ENCODE measurements at regions not wholly inside any gene's neighbourhood (a gene's known extent, or its start where the extent isn't known, plus 50 kb on each side); places are given as distances from the start of the nearest gene placed in this dataset.

DNA sequence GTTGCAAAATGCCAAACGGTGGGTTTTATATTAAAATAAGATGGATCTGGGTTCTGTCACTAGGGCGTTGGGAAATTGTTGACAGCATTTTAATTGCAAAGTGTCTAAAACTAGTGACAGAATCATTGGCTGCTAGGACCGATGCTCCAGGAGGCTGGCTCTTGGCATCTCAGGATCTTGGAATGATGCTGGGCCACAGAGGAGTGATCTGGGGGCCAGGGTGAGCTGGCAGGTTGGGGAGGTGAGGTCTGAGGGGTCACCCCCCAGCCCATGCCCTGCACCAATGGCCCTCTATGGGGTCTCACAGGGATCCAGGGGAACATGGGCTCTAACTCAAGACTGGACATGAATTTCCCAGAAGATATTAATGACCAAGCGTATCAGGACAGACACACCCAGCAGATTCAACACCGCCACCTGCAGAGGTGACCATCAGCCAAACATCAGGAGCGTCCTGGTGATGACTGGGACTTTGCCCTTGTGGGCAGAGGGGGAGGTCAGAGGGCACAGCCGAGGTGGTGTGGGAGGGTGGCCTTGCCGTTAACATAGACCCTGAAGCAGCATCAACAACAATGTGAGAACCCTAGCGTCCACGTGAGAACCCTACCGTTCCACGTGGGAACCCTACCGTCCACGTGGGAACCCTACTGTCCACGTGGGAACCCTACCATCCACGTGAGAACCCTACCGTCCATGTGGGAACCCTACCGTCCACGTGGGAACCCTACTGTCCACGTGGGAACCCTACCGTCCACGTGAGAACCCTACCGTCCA, 89.0 kb upstream of the PPP2R2D start:
- DNase-seq (ENCODE audit: low spot score in 2 of 2), result peak in 1 of 2 donors; percentile 56
- TF ChIP-seq POLR2A (IDR thresholded peaks at IDR 0.05), result no peak
- TF ChIP-seq, protein P1, sequence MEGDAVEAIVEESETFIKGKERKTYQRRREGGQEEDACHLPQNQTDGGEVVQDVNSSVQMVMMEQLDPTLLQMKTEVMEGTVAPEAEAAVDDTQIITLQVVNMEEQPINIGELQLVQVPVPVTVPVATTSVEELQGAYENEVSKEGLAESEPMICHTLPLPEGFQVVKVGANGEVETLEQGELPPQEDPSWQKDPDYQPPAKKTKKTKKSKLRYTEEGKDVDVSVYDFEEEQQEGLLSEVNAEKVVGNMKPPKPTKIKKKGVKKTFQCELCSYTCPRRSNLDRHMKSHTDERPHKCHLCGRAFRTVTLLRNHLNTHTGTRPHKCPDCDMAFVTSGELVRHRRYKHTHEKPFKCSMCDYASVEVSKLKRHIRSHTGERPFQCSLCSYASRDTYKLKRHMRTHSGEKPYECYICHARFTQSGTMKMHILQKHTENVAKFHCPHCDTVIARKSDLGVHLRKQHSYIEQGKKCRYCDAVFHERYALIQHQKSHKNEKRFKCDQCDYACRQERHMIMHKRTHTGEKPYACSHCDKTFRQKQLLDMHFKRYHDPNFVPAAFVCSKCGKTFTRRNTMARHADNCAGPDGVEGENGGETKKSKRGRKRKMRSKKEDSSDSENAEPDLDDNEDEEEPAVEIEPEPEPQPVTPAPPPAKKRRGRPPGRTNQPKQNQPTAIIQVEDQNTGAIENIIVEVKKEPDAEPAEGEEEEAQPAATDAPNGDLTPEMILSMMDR (IDR thresholded peaks at IDR 0.05), result no peak

DNA sequence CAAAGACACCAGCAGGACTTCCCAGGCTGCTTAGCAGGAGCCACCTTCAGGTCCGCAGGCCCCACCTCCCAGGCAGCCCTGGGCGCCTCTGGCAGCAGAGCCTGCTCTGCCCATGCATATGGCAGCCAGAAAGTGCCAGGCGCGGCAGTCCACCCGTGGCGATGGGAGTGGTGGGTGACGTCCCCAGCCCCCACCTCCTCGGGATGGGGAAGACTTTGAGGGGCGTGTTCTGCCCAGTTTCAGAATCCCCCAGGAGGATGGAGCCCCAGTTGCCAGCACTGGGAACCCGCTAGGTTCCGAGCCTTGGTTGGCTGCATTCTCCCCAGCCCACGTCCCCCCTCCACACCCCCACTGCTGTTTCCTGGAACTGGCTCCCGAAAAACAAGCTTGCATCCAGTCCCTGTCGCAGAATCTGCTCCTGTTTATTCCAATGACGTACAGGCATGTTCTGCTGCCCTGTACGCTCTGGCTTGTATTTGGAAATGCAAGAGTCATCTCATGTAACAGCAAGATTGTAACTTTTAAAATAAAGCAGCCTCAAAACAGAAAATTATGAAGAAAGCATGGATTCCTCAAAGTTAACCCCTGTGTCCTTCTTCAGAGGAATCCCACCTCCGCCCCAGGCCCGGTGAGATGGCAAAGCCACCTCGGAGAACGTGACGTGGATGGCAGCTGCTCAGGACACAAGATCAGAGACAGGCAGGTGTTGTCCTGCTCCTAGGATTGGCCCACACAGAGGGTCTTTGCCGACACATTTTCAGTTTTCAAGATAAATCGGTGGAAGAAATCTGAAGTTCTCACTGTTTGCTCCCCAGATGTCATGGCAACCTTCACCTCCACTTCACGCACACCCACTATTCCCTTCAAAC, 87.8 kb upstream of the PPP2R2D start:
- H3K4me3 ChIP-seq (ENCODE audit: low read depth, poor library complexity, severe bottlenecking), result no peak overlapping the region
- peak in 1 of 2 donors; percentile 60 for DNase-seq (ENCODE audit: low spot score in 2 of 2)
- no peak for TF ChIP-seq POLR2A (IDR thresholded peaks at IDR 0.05)
- TF ChIP-seq, protein P1 (IDR thresholded peaks at IDR 0.05), result no peak
- 67 to 78% methylated on average over 23 to 24 of the region's 24 CpGs for WGBS, 2 donors
- intact Hi-C loops (cut with DNase I; ENCODE audit: low total_unique reads), result no loop called here

More for the DNA sequence above, 89.0 kb upstream of the PPP2R2D start:
- no peak overlapping the region for H3K4me3 ChIP-seq (ENCODE audit: low read depth, poor library complexity, severe bottlenecking)
- WGBS, 2 donors, result 86 to 87% methylated on average over 22 to 23 of the region's 23 CpGs
- intact Hi-C loops (cut with DNase I; ENCODE audit: low total_unique reads), result no loop called here

DNA sequence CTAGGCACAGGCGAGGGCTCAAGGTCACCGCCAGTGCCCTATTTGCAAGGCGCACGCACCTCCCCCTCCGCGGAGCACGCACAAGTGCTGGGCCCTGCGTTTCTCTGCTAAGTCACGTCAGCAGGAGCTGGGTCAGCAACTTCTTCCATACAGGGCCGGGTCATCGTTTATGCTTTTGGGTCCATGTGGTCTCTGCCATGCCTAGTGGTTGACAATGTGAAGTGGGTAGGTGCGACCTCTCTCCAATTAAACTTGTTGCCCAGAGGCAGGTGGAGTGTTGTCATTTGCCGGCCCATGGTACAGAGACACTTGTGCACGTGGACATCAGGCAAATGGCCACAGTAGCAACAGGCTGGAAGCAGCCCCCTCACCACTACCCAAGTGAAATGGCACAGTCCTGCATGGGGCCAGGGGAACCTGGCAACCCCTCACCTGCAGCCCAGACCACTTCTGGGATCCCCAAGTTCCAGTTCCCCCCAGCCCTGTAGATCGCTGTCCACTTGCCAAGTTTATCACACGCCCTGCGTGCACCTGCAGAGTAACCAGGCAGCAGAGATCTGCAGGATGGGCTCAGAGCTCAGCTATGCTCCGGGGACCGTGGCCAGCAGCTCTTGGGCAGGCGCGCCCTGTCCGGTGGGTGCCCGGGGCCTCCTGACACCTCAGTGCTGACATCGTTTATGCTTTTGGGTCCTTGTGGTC, 86.1 kb upstream of the PPP2R2D start:
- intact Hi-C loops (cut with DNase I; ENCODE audit: low total_unique reads), result no loop called here
- TF ChIP-seq, protein P1 (IDR thresholded peaks at IDR 0.05), result no peak
- no peak for TF ChIP-seq POLR2A (IDR thresholded peaks at IDR 0.05)
- H3K4me3 ChIP-seq (ENCODE audit: low read depth, poor library complexity, severe bottlenecking), result no peak overlapping the region
- peak in 1 of 2 donors; percentile 75 for DNase-seq (ENCODE audit: low spot score in 2 of 2)
- WGBS, 2 donors, result 73 to 78% methylated on average over 20 to 22 of the region's 24 CpGs

DNA sequence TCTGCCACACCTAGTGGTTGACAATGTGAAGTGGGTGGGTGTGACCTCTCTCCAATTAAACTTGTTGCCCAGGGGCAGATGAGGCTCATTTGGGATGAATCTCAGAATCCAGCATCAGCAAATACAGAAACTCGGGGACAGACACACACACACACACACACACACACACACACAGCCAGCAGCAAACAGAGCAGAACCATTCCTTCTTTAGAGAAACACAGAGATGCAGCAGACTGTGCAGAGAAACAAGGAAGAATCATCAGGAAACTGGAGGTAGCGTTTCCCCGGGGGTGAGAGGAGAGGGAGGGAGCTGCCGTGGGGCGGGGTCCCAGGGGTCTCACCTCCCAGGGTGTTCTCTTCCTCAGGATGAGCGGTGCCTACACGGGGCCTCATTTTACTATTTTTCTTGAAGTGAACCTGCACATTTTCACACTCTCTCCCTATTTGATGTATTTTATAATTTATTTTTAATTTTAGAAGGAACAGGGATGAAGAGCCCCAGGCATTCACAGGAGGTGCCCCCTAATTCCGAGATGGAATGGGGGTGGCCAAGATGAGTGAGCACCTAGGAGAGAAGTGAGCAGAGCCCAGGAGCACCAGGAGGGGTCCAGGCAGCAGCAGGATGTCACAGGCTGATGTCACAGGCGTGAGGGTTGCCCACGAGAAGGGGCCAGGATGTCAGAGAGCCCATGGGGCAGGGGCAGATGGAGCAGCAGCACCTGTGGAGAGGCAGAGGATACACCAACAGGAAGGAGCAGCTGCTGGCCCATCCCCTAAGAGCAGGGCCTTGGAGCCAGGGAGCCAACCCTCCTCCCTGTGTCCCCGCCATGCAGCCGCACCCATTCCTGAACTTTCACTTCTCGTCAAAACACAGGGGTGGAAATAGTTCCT, 85.3 kb upstream of the PPP2R2D start:
- H3K4me3 ChIP-seq (ENCODE audit: low read depth, poor library complexity, severe bottlenecking), result no peak overlapping the region
- WGBS, 2 donors, result 39 to 46% methylated on average over 13 of the region's 13 CpGs
- no peak for TF ChIP-seq POLR2A (IDR thresholded peaks at IDR 0.05)
- peak in 1 of 2 donors; percentile 54 for DNase-seq (ENCODE audit: low spot score in 2 of 2)
- intact Hi-C loops (cut with DNase I; ENCODE audit: low total_unique reads), result no loop called here

DNA sequence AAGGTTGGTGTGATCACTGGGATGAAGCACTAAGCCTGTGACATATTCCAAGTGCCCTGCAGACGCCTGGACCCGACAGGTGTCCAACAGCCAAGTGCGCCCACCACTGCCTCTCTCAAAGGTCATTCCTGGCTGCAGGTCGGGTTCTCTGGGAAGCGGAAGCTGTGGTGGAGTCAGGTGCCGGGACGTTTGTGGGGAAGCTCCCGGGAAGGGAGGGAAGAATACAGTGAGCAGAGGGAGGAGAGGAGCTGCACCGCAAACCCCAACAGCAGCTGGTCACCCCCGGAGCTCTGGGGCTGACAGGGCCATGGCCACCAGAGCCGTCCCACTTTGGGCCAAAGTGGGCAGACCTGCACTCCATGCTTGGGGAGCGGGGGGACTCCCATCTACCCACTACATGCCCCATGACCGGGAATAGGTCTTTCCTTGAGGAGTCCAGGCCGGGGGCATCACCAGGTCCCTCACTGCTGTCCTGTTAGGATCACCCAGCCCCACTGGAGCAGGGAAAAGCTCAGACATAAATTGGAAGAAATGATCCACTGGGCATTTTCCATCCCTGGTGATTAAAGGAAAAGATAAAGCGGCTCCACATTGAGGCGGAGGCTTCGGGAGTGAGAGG, 84.5 kb upstream of the PPP2R2D start:
- peak in 1 of 2 donors; percentile 69 for DNase-seq (ENCODE audit: low spot score in 2 of 2)
- WGBS, 2 donors, result 71 to 78% methylated on average over 17 of the region's 17 CpGs
- H3K4me3 ChIP-seq (ENCODE audit: low read depth, poor library complexity, severe bottlenecking), result no peak overlapping the region
- intact Hi-C loops (cut with DNase I; ENCODE audit: low total_unique reads), result no loop called here
- TF ChIP-seq, protein P1 (IDR thresholded peaks at IDR 0.05), result no peak
- no peak for TF ChIP-seq POLR2A (IDR thresholded peaks at IDR 0.05)
